ENCODE measurements at regions not wholly inside any gene's neighbourhood (a gene's known extent, or its start where the extent isn't known, plus 50 kb on each side); places are given as distances from the start of the nearest gene placed in this dataset.

- DNase-seq (ENCODE audit: low spot score) (no peak), FAIRE-seq (no peak)
These were observed 198.6 kb downstream of the TFCP2L1 start for GRCh38 chr2:121086450-121086849.

- FAIRE-seq (no peak), DNase-seq (ENCODE audit: low spot score) (no peak)
These were observed 197.9 kb downstream of the TFCP2L1 start for GRCh38 chr2:121087117-121087516.

- DNase-seq (ENCODE audit: low spot score) (no peak), FAIRE-seq (peak; percentile 20)
These were observed 196.5 kb downstream of the TFCP2L1 start for GRCh38 chr2:121088251-121089165.

- no peak for DNase-seq (ENCODE audit: low spot score)
- no peak for FAIRE-seq
These were observed 195.9 kb downstream of the TFCP2L1 start for GRCh38 chr2:121089166-121089510.

GRCh38 chr2:121090088-121090715 is 194.8 kb downstream of the TFCP2L1 start:
- FAIRE-seq (no peak), DNase-seq (ENCODE audit: low spot score) (no peak)

GRCh38 chr2:121092095-121092494 is 192.9 kb downstream of the TFCP2L1 start:
- FAIRE-seq: no peak
- DNase-seq (ENCODE audit: low spot score): no peak

GRCh38 chr2:121093692-121094091 is 191.3 kb downstream of the TFCP2L1 start:
- FAIRE-seq (no peak), DNase-seq (ENCODE audit: low spot score) (no peak)

- no peak for DNase-seq (ENCODE audit: low spot score)
- FAIRE-seq: no peak
These were observed 190.9 kb downstream of the TFCP2L1 start for GRCh38 chr2:121094101-121094500.

- DNase-seq (ENCODE audit: low spot score) (no peak), FAIRE-seq (no peak)
These were observed 190.2 kb downstream of the TFCP2L1 start for GRCh38 chr2:121094845-121095244.

GRCh38 chr2:121095257-121096080 is 189.5 kb downstream of the TFCP2L1 start:
- peak; percentile 92 for FAIRE-seq
- peak; percentile 89 for DNase-seq (ENCODE audit: low spot score)

GRCh38 chr2:121096611-121097010 is 188.4 kb downstream of the TFCP2L1 start:
- no peak for FAIRE-seq

GRCh38 chr2:121098556-121098955 is 186.4 kb downstream of the TFCP2L1 start:
- FAIRE-seq: peak; percentile 61
- DNase-seq (ENCODE audit: low spot score): no peak

More at GRCh38 chr2:121096611-121097010, 188.4 kb downstream of the TFCP2L1 start:
- DNase-seq (ENCODE audit: low spot score): no peak

GRCh38 chr2:121099329-121100290 is 185.4 kb downstream of the TFCP2L1 start:
- FAIRE-seq (peak; percentile 73), DNase-seq (ENCODE audit: low spot score) (peak; percentile 80)

- DNase-seq (ENCODE audit: low spot score) (no peak), FAIRE-seq (no peak)
These were observed 183.8 kb downstream of the TFCP2L1 start for GRCh38 chr2:121101093-121101715.

- DNase-seq (ENCODE audit: low spot score) (no peak), FAIRE-seq (no peak)
These were observed 182.1 kb downstream of the TFCP2L1 start for GRCh38 chr2:121102941-121103340.

GRCh38 chr2:121103960-121104359 is 181.0 kb downstream of the TFCP2L1 start:
- no peak for DNase-seq (ENCODE audit: low spot score)
- FAIRE-seq: peak; percentile 32

- no peak for DNase-seq (ENCODE audit: low spot score)
- no peak for FAIRE-seq
These were observed 180.3 kb downstream of the TFCP2L1 start for GRCh38 chr2:121104721-121105141.

- no peak for FAIRE-seq
These were observed 174.1 kb downstream of the TFCP2L1 start for GRCh38 chr2:121110924-121111323.

GRCh38 chr2:121118951-121119350 is 166.1 kb downstream of the TFCP2L1 start:
- FAIRE-seq: no peak

More at GRCh38 chr2:121110924-121111323, 174.1 kb downstream of the TFCP2L1 start:
- DNase-seq (ENCODE audit: low spot score): no peak

GRCh38 chr2:121120411-121120810 is 164.6 kb downstream of the TFCP2L1 start:
- FAIRE-seq: no peak
- no peak for DNase-seq (ENCODE audit: low spot score)

More at GRCh38 chr2:121118951-121119350, 166.1 kb downstream of the TFCP2L1 start:
- no peak for DNase-seq (ENCODE audit: low spot score)

Data from urothelium cell line (cell line).